ENCODE measurements at regions not wholly inside any gene's neighbourhood (a gene's known extent, or its start where the extent isn't known, plus 50 kb on each side); places are given as distances from the start of the nearest gene placed in this dataset.
"Not testable (repeated sequence)": the region's sequence is repeated elsewhere in the genome, so short reads cannot be mapped to it uniquely, and the experiment has no call there.

- TF ChIP-seq, protein P1, sequence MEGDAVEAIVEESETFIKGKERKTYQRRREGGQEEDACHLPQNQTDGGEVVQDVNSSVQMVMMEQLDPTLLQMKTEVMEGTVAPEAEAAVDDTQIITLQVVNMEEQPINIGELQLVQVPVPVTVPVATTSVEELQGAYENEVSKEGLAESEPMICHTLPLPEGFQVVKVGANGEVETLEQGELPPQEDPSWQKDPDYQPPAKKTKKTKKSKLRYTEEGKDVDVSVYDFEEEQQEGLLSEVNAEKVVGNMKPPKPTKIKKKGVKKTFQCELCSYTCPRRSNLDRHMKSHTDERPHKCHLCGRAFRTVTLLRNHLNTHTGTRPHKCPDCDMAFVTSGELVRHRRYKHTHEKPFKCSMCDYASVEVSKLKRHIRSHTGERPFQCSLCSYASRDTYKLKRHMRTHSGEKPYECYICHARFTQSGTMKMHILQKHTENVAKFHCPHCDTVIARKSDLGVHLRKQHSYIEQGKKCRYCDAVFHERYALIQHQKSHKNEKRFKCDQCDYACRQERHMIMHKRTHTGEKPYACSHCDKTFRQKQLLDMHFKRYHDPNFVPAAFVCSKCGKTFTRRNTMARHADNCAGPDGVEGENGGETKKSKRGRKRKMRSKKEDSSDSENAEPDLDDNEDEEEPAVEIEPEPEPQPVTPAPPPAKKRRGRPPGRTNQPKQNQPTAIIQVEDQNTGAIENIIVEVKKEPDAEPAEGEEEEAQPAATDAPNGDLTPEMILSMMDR (IDR thresholded peaks at IDR 0.05; ENCODE audit: insufficient read depth, missing control alignments): no peak
- DNase-seq (ENCODE audit: insufficient read length, low spot score): no peak
- no peak for FAIRE-seq
These were observed 144.9 kb upstream of the MAGI2 start for GRCh38 chr7:79598351-79598750.

GRCh38 chr7:79594671-79595070 is 141.2 kb upstream of the MAGI2 start:
- FAIRE-seq; DNase-seq (ENCODE audit: insufficient read length, low spot score): not testable (repeated sequence)

- FAIRE-seq (no peak), DNase-seq (ENCODE audit: insufficient read length, low spot score) (no peak)
- TF ChIP-seq, protein P1 (IDR thresholded peaks at IDR 0.05; ENCODE audit: insufficient read depth, missing control alignments): no peak
These were observed 140.4 kb upstream of the MAGI2 start for GRCh38 chr7:79593866-79594301.

DNA sequence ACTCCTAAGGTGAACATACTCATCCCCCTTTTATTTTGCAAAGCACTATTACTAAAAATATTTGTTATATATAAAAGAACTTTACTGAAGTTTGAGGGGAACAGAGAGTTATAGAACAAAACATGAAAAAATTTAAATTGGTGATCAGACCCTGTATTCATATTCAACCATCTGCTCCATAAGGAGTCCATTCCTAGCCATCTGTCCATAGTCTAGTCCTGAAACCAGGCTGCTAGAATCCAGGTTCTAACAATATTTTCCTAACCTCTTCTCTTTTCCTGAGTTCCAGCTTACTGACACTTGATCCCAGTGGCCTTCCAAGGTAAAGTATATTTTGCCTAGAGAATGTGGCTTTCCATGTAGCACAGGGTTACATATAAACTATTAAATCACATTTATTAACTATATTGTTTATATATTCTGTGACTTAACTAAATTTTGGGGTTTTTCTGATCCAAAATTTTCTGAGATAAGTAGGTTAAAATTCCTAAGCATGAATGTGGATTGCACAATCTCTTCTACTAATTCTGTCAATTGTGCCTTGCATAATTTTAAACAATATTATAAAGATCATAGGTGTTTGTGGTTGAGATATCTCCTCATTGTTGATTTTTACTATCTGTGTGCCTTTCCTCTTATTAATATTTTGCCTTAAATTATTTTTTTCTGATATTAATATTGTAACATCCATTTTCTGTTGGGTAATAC is 137.6 kb upstream of the MAGI2 start:
- TF ChIP-seq, protein P1 (IDR thresholded peaks at IDR 0.05; ENCODE audit: insufficient read depth, missing control alignments): no peak
- FAIRE-seq (no peak), DNase-seq (ENCODE audit: insufficient read length, low spot score) (no peak)

DNA sequence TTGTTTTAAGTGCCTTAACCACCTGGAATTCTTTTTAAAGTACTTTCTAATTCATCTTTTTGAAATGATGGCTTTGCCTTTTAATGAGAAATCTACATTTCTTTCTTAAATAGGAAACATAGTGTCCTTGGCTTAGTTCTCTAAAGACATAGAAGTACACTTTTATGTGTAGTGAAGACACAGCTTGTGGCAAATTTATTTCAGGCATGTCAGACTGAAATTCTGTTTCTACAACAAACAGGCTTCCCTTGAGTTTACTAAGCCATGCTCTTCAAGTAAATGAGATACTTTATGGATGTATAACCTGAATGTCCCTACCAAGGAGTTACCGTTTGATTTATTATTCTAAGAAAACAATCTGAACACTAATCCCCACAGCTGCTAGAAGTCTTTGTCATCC is 136.9 kb upstream of the MAGI2 start:
- no peak for DNase-seq (ENCODE audit: insufficient read length, low spot score)
- no peak for FAIRE-seq
- TF ChIP-seq, protein P1 (IDR thresholded peaks at IDR 0.05; ENCODE audit: insufficient read depth, missing control alignments): no peak

DNA sequence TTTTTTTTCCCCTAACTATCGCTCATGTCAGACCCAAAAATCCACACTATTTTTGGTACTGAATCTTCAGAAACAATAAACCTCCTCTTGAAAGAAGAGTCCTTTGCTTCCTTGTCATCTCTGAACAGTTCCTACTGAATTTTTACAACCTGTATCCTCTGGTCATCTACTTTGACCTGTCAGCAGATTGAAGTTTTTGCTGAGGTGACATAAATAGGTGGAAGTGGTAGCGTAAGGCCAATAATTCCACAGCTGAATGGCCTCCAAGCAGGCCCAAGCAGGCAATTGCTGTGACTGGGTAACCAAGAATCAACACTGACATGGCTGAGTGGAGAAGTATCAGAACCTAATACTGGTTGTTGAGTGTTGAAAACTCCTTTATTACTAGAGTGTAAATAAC is 117.4 kb upstream of the MAGI2 start:
- DNase-seq (ENCODE audit: insufficient read length, low spot score) (no peak), FAIRE-seq (no peak)
- TF ChIP-seq, protein P1 (IDR thresholded peaks at IDR 0.05; ENCODE audit: insufficient read depth, missing control alignments): no peak

DNA sequence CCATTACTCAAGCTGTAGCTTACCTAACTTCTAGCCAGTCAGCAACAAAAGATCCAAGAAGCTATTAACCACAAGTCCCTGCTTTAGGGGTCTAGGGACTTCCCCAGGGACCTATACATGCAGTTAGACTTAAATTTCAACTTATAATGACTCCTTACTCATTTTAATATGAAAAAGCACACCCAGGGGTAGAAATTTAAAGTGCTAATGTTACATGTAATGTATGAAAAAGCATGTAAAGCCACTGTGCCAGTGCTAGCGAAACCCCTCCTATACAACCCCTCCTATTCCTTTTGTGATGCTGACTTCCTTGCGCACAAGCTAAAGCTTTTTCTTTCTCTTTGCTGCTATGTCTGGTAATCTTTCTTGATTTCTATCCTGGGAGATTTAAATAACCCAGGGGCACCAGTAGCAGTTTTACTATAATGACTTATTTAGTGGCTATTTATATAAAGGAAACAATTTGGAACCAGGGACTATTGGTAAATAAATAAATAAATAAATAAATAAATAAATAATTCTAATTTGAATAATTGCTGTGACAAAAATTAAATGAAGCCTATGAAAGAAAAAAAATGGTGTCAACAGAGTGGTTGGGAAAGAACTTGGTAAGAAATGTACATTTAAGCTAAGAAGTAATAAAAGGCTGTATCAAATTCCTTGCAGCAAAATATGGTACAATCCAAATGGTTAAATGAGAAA is 110.5 kb upstream of the MAGI2 start:
- FAIRE-seq (no peak), DNase-seq (ENCODE audit: insufficient read length, low spot score) (no peak)
- TF ChIP-seq, protein P1 (IDR thresholded peaks at IDR 0.05; ENCODE audit: insufficient read depth, missing control alignments): no peak
